Activated naive CD4-positive, alpha-beta T cell treated with anti-CD3 and anti-CD28 coated beads for 36 hours (primary cell): ENCODE measurements at regions not wholly inside any gene's neighbourhood (a gene's known extent, or its start where the extent isn't known, plus 50 kb on each side); places are given as distances from the start of the nearest gene placed in this dataset.

Source experiments
- CTCF ChIA-PET: fragments of 350-600 bp; sonication (Branson Sonifier 250); formaldehyde crosslinking; loops from one replicate; lab custom pipeline; 2021; ENCODE audit warnings: antibody characterized with exemption; lab: Charles Lee
- DNase-seq: peaks from one replicate; pipeline ENCODE4 v3.0.0-alpha.2; 2020
- H3K27ac Mint-ChIP-seq: one replicate; pipeline ENCODE4 v1.8.0; 2021; ENCODE audit warnings: mild to moderate bottlenecking, mixed read lengths
- H3K27me3 Mint-ChIP-seq: one replicate; pipeline ENCODE4 v1.8.0; 2021; ENCODE audit warnings: low read depth, mixed read lengths
- H3K36me3 Mint-ChIP-seq: one replicate; pipeline ENCODE4 v1.8.0; 2021; ENCODE audit warnings: low read depth, mixed read lengths
- H3K4me1 Mint-ChIP-seq: one replicate; pipeline ENCODE4 v1.8.0; 2021; ENCODE audit warnings: low read depth, mixed read lengths
- H3K4me3 Mint-ChIP-seq: one replicate; pipeline ENCODE4 v1.8.0; 2021; ENCODE audit warnings: mild to moderate bottlenecking, moderate library complexity, mixed read lengths
- H3K9me3 Mint-ChIP-seq: one replicate; pipeline ENCODE4 v1.8.0; 2021; ENCODE audit warnings: mixed read lengths
- intact Hi-C: fragments of 100-400 bp; cut with micrococcal nuclease; formaldehyde crosslinking; loops from one replicate; pipeline ENCODE4 v1.15.1; 2023

GRCh38 chr9:14447103-14447502 lies 133.2 kb upstream of the NFIB start:
- H3K36me3 Mint-ChIP-seq, result no peaks in the 10 kb centered on the region
- no peak overlapping the region for H3K27ac Mint-ChIP-seq
- no peaks in the 10 kb centered on the region for H3K4me1 Mint-ChIP-seq
- no peak for DNase-seq
- intact Hi-C loops, result no loop called here
- no peak overlapping the region for H3K4me3 Mint-ChIP-seq
- CTCF ChIA-PET, result no interaction called here
- peaks cover 8% of the 10 kb centered on the region for H3K27me3 Mint-ChIP-seq
- H3K9me3 Mint-ChIP-seq, result no peaks in the 10 kb centered on the region

GRCh38 chr9:14445946-14446345 lies 132.0 kb upstream of the NFIB start:
- Mint-ChIP-seq H3K27ac (no peak overlapping the region), H3K9me3 (no peaks in the 10 kb centered on the region), H3K4me3 (no peak overlapping the region), H3K36me3 (no peaks in the 10 kb centered on the region), H3K4me1 (no peaks in the 10 kb centered on the region), H3K27me3 (peaks cover 8% of the 10 kb centered on the region)
- CTCF ChIA-PET, result no interaction called here
- no peak for DNase-seq
- intact Hi-C loops, result no loop called here

- intact Hi-C loops, result loop anchor here (1.0 kb wide), 1 partner anchor 325 kb away; no protein-coding TSS in a partner anchor
- Mint-ChIP-seq H3K4me3 (no peak overlapping the region), H3K36me3 (no peaks in the 10 kb centered on the region), H3K4me1 (no peaks in the 10 kb centered on the region), H3K27me3 (peaks cover 6% of the 10 kb centered on the region), H3K9me3 (no peaks in the 10 kb centered on the region), H3K27ac (no peak overlapping the region)
- DNase-seq, result no peak
- CTCF ChIA-PET, result no interaction called here
These were observed 129.0 kb upstream of the NFIB start for GRCh38 chr9:14442956-14443355.

- no peak for DNase-seq
- H3K4me3 Mint-ChIP-seq, result no peak overlapping the region
- CTCF ChIA-PET, result no interaction called here
- intact Hi-C loops, result loop anchor here (1.0 kb wide), 1 partner anchor 326 kb away; no protein-coding TSS in a partner anchor
- peaks cover 9% of the 10 kb centered on the region for H3K27me3 Mint-ChIP-seq
- H3K4me1 Mint-ChIP-seq, result no peaks in the 10 kb centered on the region
- no peak overlapping the region for H3K27ac Mint-ChIP-seq
- no peaks in the 10 kb centered on the region for H3K36me3 Mint-ChIP-seq
- no peaks in the 10 kb centered on the region for H3K9me3 Mint-ChIP-seq
These were observed 128.2 kb upstream of the NFIB start for GRCh38 chr9:14441976-14442651.

- H3K9me3 Mint-ChIP-seq, result no peaks in the 10 kb centered on the region
- no peak overlapping the region for H3K27ac Mint-ChIP-seq
- H3K4me1 Mint-ChIP-seq, result no peaks in the 10 kb centered on the region
- intact Hi-C loops, result no loop called here
- H3K36me3 Mint-ChIP-seq, result no peaks in the 10 kb centered on the region
- CTCF ChIA-PET, result interaction anchor here (0.7 kb wide), 1 partner anchor 41 kb away, joined by 6 read pairs; no protein-coding TSS in a partner anchor
- H3K27me3 Mint-ChIP-seq, result peaks cover 16% of the 10 kb centered on the region
- no peak for DNase-seq
- no peak overlapping the region for H3K4me3 Mint-ChIP-seq
These were observed 127.2 kb upstream of the NFIB start for GRCh38 chr9:14441115-14441514.

- CTCF ChIA-PET, result interaction anchor here (0.8 kb wide), 1 partner anchor 11 kb away, joined by 5 read pairs; no protein-coding TSS in a partner anchor
- intact Hi-C loops, result no loop called here
- DNase-seq, result no peak
- no peak overlapping the region for H3K27ac Mint-ChIP-seq
- H3K27me3 Mint-ChIP-seq, result peaks cover 20% of the 10 kb centered on the region
- H3K4me3 Mint-ChIP-seq, result no peak overlapping the region
- no peaks in the 10 kb centered on the region for H3K36me3 Mint-ChIP-seq
- no peaks in the 10 kb centered on the region for H3K4me1 Mint-ChIP-seq
- no peaks in the 10 kb centered on the region for H3K9me3 Mint-ChIP-seq
These were observed 126.1 kb upstream of the NFIB start for GRCh38 chr9:14440062-14440461.

GRCh38 chr9:14439555-14439954 lies 125.6 kb upstream of the NFIB start:
- intact Hi-C loops, result loop anchor here (10.0 kb wide), 1 partner anchor 1085 kb away; no protein-coding TSS in a partner anchor
- H3K4me3 Mint-ChIP-seq, result no peak overlapping the region
- no peaks in the 10 kb centered on the region for H3K4me1 Mint-ChIP-seq
- H3K36me3 Mint-ChIP-seq, result no peaks in the 10 kb centered on the region
- no peak overlapping the region for H3K27ac Mint-ChIP-seq
- H3K9me3 Mint-ChIP-seq, result no peaks in the 10 kb centered on the region
- CTCF ChIA-PET, result interaction anchor here (0.5 to 0.8 kb wide), 2 partner anchors 10 to 68 kb away, joined by 3 to 5 read pairs; no protein-coding TSS in a partner anchor
- H3K27me3 Mint-ChIP-seq, result peaks cover 20% of the 10 kb centered on the region
- no peak for DNase-seq

- DNase-seq, result no peak
- Mint-ChIP-seq H3K27me3 (peaks cover 20% of the 10 kb centered on the region), H3K4me1 (no peaks in the 10 kb centered on the region), H3K36me3 (no peaks in the 10 kb centered on the region), H3K27ac (no peak overlapping the region), H3K4me3 (no peak overlapping the region), H3K9me3 (no peaks in the 10 kb centered on the region)
- CTCF ChIA-PET, result no interaction called here
- intact Hi-C loops, result loop anchor here (10.0 kb wide), 1 partner anchor 1084 kb away; no protein-coding TSS in a partner anchor
These were observed 124.5 kb upstream of the NFIB start for GRCh38 chr9:14438232-14439021.

GRCh38 chr9:14437354-14438231 lies 123.7 kb upstream of the NFIB start:
- H3K36me3 Mint-ChIP-seq, result no peaks in the 10 kb centered on the region
- CTCF ChIA-PET, result interaction anchor here (0.6 to 0.8 kb wide), 2 partner anchors 126 to 170 kb away, joined by 3 read pairs; no protein-coding TSS in a partner anchor

GRCh38 chr9:14435871-14436270 lies 121.9 kb upstream of the NFIB start:
- Mint-ChIP-seq H3K4me1 (no peaks in the 10 kb centered on the region), H3K27me3 (peaks cover 20% of the 10 kb centered on the region)
- CTCF ChIA-PET, result no interaction called here

More at GRCh38 chr9:14437354-14438231, 123.7 kb upstream of the NFIB start:
- no peaks in the 10 kb centered on the region for H3K4me1 Mint-ChIP-seq
- no peak overlapping the region for H3K27ac Mint-ChIP-seq
- intact Hi-C loops, result loop anchor here (10.0 kb wide), 1 partner anchor 1083 kb away; no protein-coding TSS in a partner anchor
- no peak for DNase-seq
- H3K27me3 Mint-ChIP-seq, result peaks cover 20% of the 10 kb centered on the region
- no peak overlapping the region for H3K4me3 Mint-ChIP-seq
- H3K9me3 Mint-ChIP-seq, result no peaks in the 10 kb centered on the region

GRCh38 chr9:14434971-14435718 lies 121.2 kb upstream of the NFIB start:
- H3K27me3 Mint-ChIP-seq, result peaks cover 20% of the 10 kb centered on the region
- H3K4me3 Mint-ChIP-seq, result no peak overlapping the region
- no peaks in the 10 kb centered on the region for H3K36me3 Mint-ChIP-seq
- H3K4me1 Mint-ChIP-seq, result no peaks in the 10 kb centered on the region
- no peaks in the 10 kb centered on the region for H3K9me3 Mint-ChIP-seq
- no peak for DNase-seq
- no peak overlapping the region for H3K27ac Mint-ChIP-seq
- intact Hi-C loops, result loop anchor here (10.0 kb wide), 1 partner anchor 1080 kb away; no protein-coding TSS in a partner anchor
- CTCF ChIA-PET, result no interaction called here

More at GRCh38 chr9:14435871-14436270, 121.9 kb upstream of the NFIB start:
- Mint-ChIP-seq H3K36me3 (no peaks in the 10 kb centered on the region), H3K9me3 (no peaks in the 10 kb centered on the region), H3K4me3 (no peak overlapping the region), H3K27ac (no peak overlapping the region)
- DNase-seq, result no peak
- intact Hi-C loops, result loop anchor here (10.0 kb wide), 1 partner anchor 1081 kb away; no protein-coding TSS in a partner anchor
